Dendritic cell treated with granulocyte-macrophage colony-stimulating factor and Interleukin-4, amounts not matched to agents 40 ng/mL and 50 ng/mL, for 4 days (primary cell): ENCODE measurements at regions not wholly inside any gene's neighbourhood (a gene's known extent, or its start where the extent isn't known, plus 50 kb on each side); places are given as distances from the start of the nearest gene placed in this dataset.

Source experiments
- H3K27ac Mint-ChIP-seq: one replicate; pipeline ENCODE4 v1.8.0; 2022; ENCODE audit warnings: mild to moderate bottlenecking, mixed read lengths
- H3K27me3 Mint-ChIP-seq: one replicate; pipeline ENCODE4 v1.8.0; 2022; ENCODE audit warnings: mild to moderate bottlenecking, mixed read lengths
- H3K36me3 Mint-ChIP-seq: one replicate; pipeline ENCODE4 v1.8.0; 2022; ENCODE audit warnings: low read depth, mixed read lengths
- H3K4me1 Mint-ChIP-seq: one replicate; pipeline ENCODE4 v1.8.0; 2022; ENCODE audit warnings: low read depth, mixed read lengths
- H3K4me3 Mint-ChIP-seq: one replicate; pipeline ENCODE4 v1.8.0; 2022; ENCODE audit warnings: mild to moderate bottlenecking, moderate library complexity, mixed read lengths
- H3K9me3 Mint-ChIP-seq: one replicate; pipeline ENCODE4 v1.8.0; 2022; ENCODE audit warnings: mixed read lengths
- intact Hi-C: fragments of 100-400 bp; cut with micrococcal nuclease; formaldehyde crosslinking; loops from one replicate; pipeline ENCODE4 v1.15.0; 2022

DNA sequence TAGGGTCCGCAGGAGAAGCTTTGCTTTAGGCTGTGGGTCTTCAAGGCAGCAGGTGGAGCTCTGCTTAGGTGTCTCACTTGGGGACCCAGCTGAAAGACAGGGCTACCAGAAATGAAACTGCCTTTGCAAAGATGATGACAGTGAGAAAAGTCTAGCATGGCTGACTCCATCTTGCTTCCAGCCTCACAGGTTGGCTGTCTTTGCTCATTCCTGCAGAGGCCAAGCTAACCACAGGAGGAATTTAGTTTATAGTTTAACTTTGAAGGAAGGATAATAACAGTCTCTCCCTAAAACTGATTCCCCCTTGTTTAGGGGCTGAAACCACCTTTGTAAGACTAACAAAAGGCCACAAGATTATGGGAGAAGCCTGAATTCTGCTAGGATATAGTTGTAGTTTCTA lies 252.4 kb downstream of the UQCRFS1 start:
- no peaks in the 10 kb centered on the region for H3K36me3 Mint-ChIP-seq
- no peaks in the 10 kb centered on the region for H3K4me1 Mint-ChIP-seq
- H3K27ac Mint-ChIP-seq, result no peak overlapping the region
- no peaks in the 10 kb centered on the region for H3K27me3 Mint-ChIP-seq
- no peaks in the 10 kb centered on the region for H3K9me3 Mint-ChIP-seq
- intact Hi-C loops, result no loop called here
- H3K4me3 Mint-ChIP-seq, result no peak overlapping the region

DNA sequence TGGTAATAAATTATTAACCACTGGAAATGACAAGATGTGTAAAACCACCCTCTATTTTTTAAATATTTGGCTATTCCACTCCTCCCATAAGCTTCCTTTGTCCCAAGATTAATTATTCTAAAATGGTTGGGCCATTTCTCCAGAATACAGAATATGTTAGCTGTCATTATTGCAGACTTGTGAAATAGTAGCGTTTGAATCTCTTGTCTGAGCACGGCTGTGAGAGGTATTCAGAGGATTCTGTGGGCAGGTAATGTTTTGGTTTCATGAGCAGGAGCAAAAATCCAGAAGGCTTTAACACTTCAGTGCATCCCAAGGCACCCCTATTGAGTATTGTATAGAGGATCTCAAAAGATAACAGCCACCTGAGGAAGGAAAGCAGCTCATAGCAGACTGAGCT lies 256.0 kb downstream of the UQCRFS1 start:
- Mint-ChIP-seq H3K27ac (no peak overlapping the region), H3K4me3 (no peak overlapping the region), H3K9me3 (peaks cover 19% of the 10 kb centered on the region), H3K4me1 (no peaks in the 10 kb centered on the region), H3K36me3 (no peaks in the 10 kb centered on the region), H3K27me3 (no peaks in the 10 kb centered on the region)
- intact Hi-C loops, result no loop called here

- no peaks in the 10 kb centered on the region for H3K4me1 Mint-ChIP-seq
- H3K9me3 Mint-ChIP-seq, result peaks cover 19% of the 10 kb centered on the region
- intact Hi-C loops, result no loop called here
- H3K36me3 Mint-ChIP-seq, result no peaks in the 10 kb centered on the region
- H3K4me3 Mint-ChIP-seq, result no peak overlapping the region
- H3K27me3 Mint-ChIP-seq, result no peaks in the 10 kb centered on the region
- H3K27ac Mint-ChIP-seq, result no peak overlapping the region
Measured at GRCh38 chr19:28956421-28956820, 256.5 kb downstream of the UQCRFS1 start.

- Mint-ChIP-seq H3K36me3 (no peaks in the 10 kb centered on the region), H3K4me3 (no peak overlapping the region), H3K27ac (no peak overlapping the region), H3K27me3 (no peaks in the 10 kb centered on the region), H3K4me1 (no peaks in the 10 kb centered on the region), H3K9me3 (peaks cover 13% of the 10 kb centered on the region)
- intact Hi-C loops, result no loop called here
Measured at GRCh38 chr19:28949535-28949934, 263.4 kb downstream of the UQCRFS1 start.

GRCh38 chr19:28949027-28949426 lies 263.9 kb downstream of the UQCRFS1 start:
- Mint-ChIP-seq H3K9me3 (peaks cover 8% of the 10 kb centered on the region), H3K4me1 (no peaks in the 10 kb centered on the region), H3K27ac (no peak overlapping the region), H3K4me3 (no peak overlapping the region), H3K36me3 (no peaks in the 10 kb centered on the region), H3K27me3 (no peaks in the 10 kb centered on the region)
- intact Hi-C loops, result no loop called here

DNA sequence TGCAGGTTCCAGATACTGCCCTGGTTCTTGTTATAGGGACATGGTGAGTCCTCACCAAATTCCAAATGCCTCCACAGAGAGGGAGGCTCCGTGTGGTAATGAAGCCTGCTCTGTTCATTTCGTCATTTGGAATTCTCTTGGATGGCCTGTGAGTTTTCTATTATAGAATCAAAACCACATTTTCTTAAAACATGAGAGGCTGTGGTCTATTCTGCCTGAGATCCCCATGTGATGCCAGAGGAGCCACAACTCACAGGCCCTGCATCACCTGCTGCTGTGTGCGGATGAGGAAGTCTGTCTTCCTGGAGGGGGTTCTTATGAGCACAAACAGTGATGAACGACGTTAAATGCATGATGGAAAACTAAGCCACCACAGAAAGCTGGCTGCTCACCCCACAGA lies 264.4 kb downstream of the UQCRFS1 start:
- H3K36me3 Mint-ChIP-seq, result no peaks in the 10 kb centered on the region
- H3K4me1 Mint-ChIP-seq, result no peaks in the 10 kb centered on the region
- peaks cover 7% of the 10 kb centered on the region for H3K9me3 Mint-ChIP-seq
- no peak overlapping the region for H3K27ac Mint-ChIP-seq
- H3K27me3 Mint-ChIP-seq, result no peaks in the 10 kb centered on the region
- no peak overlapping the region for H3K4me3 Mint-ChIP-seq
- intact Hi-C loops, result no loop called here

DNA sequence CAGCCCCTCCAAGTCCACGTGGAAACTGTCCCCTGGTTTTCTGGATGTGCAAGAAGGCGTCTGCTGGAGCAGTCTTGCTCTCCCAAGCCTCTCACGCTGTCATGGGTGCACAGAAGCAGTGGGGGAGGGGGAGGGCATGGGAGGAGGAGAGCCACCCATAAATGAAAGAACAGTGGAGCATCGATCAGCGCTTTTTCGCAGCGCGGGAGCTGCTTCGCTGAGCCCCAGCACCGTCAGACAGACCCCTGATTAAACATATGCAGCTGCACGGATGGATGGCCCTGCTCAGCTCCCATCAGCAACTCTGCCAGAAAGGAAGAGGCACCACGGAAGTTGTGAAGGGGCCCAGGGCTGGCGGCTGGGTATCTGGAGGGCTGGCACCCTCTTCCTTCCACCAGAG lies 264.9 kb downstream of the UQCRFS1 start:
- H3K36me3 Mint-ChIP-seq, result no peaks in the 10 kb centered on the region
- H3K27ac Mint-ChIP-seq, result no peak overlapping the region
- intact Hi-C loops, result no loop called here
- H3K4me1 Mint-ChIP-seq, result no peaks in the 10 kb centered on the region
- no peaks in the 10 kb centered on the region for H3K27me3 Mint-ChIP-seq
- H3K4me3 Mint-ChIP-seq, result no peak overlapping the region
- H3K9me3 Mint-ChIP-seq, result peaks cover 3% of the 10 kb centered on the region

GRCh38 chr19:28943651-28944050 lies 269.3 kb downstream of the UQCRFS1 start:
- Mint-ChIP-seq H3K36me3 (no peaks in the 10 kb centered on the region), H3K27ac (no peak overlapping the region), H3K4me3 (no peak overlapping the region), H3K9me3 (peaks cover 2% of the 10 kb centered on the region), H3K27me3 (no peaks in the 10 kb centered on the region), H3K4me1 (no peaks in the 10 kb centered on the region)
- intact Hi-C loops, result no loop called here

DNA sequence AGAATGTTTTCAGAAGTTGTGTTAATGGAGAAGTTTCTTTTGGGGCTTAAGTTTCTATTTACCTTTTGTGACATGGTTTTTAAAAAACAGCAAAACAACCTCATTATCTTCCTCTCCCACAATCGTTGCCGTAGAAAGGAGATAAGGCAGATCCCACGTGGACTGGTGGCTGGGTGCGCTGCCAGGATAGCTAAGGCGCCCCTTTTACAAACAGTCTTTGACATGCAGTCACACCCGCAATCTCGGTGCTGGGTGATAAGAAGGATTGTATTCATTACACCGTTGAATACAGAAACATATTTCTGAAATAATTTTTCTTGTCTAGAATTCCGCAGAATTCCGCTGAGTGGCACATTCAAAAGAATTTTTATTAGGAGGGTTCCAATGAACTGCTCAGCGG lies 271.1 kb downstream of the UQCRFS1 start:
- no peak overlapping the region for H3K27ac Mint-ChIP-seq
- H3K4me3 Mint-ChIP-seq, result no peak overlapping the region
- no peaks in the 10 kb centered on the region for H3K4me1 Mint-ChIP-seq
- no peaks in the 10 kb centered on the region for H3K36me3 Mint-ChIP-seq
- intact Hi-C loops, result no loop called here
- H3K27me3 Mint-ChIP-seq, result no peaks in the 10 kb centered on the region
- peaks cover 9% of the 10 kb centered on the region for H3K9me3 Mint-ChIP-seq

DNA sequence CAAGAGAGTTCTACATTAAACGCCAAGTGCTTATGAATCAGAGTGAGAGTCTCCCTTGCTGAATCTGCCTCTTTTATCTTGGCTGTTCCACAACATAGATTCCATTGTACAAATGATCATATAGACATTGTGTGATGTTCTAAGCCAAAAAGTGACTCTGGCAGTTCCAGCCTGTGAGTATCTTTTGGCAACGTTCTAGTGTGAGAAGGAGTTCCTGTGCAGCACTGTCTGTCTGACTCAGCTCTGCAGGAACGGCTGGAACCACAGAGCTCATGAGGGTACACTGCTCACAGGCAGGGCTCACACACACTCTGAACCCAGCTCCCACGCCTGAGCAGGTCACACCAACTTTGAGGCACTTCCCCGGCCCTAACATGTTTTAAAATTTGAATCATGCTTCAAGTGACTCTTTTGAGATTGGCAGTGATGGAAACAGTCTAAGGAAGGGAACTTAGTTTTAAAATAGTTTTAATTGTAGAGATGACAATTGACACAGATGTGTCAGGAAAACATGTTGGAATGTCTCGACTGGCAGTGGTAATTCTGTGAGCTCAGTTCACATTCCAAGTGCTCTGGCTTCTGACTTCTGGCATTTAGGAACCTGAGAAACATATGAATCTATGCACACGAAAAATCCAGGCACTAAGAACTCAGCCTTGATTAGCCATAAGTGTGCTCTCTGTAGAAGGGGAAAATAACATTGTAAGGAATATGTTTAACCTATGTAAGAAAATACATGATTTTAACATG lies 272.0 kb downstream of the UQCRFS1 start:
- H3K9me3 Mint-ChIP-seq, result peaks cover 9% of the 10 kb centered on the region
- intact Hi-C loops, result no loop called here
- no peak overlapping the region for H3K4me3 Mint-ChIP-seq
- no peak overlapping the region for H3K27ac Mint-ChIP-seq
- H3K27me3 Mint-ChIP-seq, result no peaks in the 10 kb centered on the region
- H3K4me1 Mint-ChIP-seq, result no peaks in the 10 kb centered on the region
- no peaks in the 10 kb centered on the region for H3K36me3 Mint-ChIP-seq

DNA sequence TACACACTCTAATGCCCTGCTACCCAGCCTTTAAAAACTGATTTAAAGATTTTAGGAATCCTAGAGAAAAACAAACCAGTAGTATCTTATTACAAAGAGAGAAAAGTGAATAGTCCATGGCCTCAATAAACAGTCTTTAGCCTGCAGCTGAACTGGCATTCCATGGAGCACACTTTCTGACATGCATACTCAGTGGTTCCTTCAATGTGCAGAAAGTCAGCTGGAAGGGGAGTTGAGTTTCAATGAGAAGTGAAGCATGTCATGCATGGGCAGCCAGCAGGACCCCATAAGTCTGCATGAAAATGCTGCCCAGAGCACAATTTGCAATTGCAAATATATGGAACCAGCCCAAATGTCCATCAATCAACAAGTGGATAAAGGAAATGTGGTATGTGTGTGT lies 273.7 kb downstream of the UQCRFS1 start:
- no peak overlapping the region for H3K4me3 Mint-ChIP-seq
- no peaks in the 10 kb centered on the region for H3K4me1 Mint-ChIP-seq
- H3K36me3 Mint-ChIP-seq, result no peaks in the 10 kb centered on the region
- no peak overlapping the region for H3K27ac Mint-ChIP-seq
- H3K9me3 Mint-ChIP-seq, result peaks cover 11% of the 10 kb centered on the region
- H3K27me3 Mint-ChIP-seq, result no peaks in the 10 kb centered on the region
- intact Hi-C loops, result no loop called here

GRCh38 chr19:28936001-28936400 lies 276.9 kb downstream of the UQCRFS1 start:
- Mint-ChIP-seq H3K9me3 (peaks cover 28% of the 10 kb centered on the region), H3K27ac (no peak overlapping the region), H3K4me3 (no peak overlapping the region), H3K27me3 (no peaks in the 10 kb centered on the region), H3K36me3 (no peaks in the 10 kb centered on the region), H3K4me1 (no peaks in the 10 kb centered on the region)
- intact Hi-C loops, result no loop called here

- Mint-ChIP-seq H3K27ac (no peak overlapping the region), H3K4me1 (no peaks in the 10 kb centered on the region), H3K9me3 (peaks cover 28% of the 10 kb centered on the region), H3K36me3 (no peaks in the 10 kb centered on the region), H3K4me3 (no peak overlapping the region), H3K27me3 (no peaks in the 10 kb centered on the region)
- intact Hi-C loops, result no loop called here
Measured at GRCh38 chr19:28934631-28935030, 278.3 kb downstream of the UQCRFS1 start.

DNA sequence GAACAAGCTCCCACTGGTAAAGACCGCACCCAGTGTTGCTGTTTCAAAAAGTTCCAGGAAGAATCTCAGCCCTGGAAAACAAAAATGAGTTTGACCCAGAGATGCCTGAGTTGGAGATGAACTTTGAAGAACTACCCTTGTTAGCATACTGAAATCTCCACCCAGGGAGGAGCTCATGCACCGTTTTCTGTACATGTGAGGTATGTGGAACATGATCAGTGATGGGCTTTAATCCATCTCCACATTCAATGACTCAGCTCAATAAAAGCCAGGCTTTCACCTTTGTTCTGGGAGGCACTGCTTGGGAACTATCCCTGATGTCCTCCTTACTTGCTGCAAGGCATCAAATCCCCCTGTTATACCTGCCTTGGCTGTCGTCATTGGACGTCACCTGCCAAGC lies 279.9 kb downstream of the UQCRFS1 start:
- no peak overlapping the region for H3K4me3 Mint-ChIP-seq

DNA sequence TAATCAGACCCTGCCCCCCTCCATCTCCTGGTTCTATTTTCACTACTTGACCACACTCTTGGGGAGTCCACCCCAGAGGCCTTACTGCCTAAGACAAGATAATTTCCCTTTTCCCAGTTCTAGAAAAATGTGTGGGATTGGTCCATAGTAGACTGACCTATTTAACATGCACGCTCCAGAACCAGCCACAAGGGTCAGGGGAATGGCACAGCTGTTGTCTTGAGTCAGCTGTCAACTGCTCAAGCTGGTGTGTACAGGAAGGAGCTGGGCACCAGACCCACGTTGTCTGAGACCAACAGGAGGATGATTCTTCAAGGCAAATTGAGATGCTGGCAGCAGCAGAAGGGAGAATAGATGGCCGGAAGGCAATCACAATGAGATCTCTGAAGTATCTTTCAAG lies 280.5 kb downstream of the UQCRFS1 start:
- peaks cover 19% of the 10 kb centered on the region for H3K9me3 Mint-ChIP-seq
- intact Hi-C loops, result no loop called here
- no peak overlapping the region for H3K27ac Mint-ChIP-seq
- H3K27me3 Mint-ChIP-seq, result peaks cover 1% of the 10 kb centered on the region
- H3K4me3 Mint-ChIP-seq, result no peak overlapping the region
- no peaks in the 10 kb centered on the region for H3K36me3 Mint-ChIP-seq
- H3K4me1 Mint-ChIP-seq, result no peaks in the 10 kb centered on the region

More for the DNA sequence above, 279.9 kb downstream of the UQCRFS1 start:
- Mint-ChIP-seq H3K36me3 (no peaks in the 10 kb centered on the region), H3K27ac (no peak overlapping the region), H3K27me3 (peaks cover 1% of the 10 kb centered on the region), H3K9me3 (peaks cover 20% of the 10 kb centered on the region), H3K4me1 (no peaks in the 10 kb centered on the region)
- intact Hi-C loops, result no loop called here
